H1 (cell line): ENCODE measurements at regions not wholly inside any gene's neighbourhood (a gene's known extent, or its start where the extent isn't known, plus 50 kb on each side); places are given as distances from the start of the nearest gene placed in this dataset.
A peak's percentile ranks its signal among the peaks of the same experiment; 100 is the strongest.

Source experiments
- CTCF ChIA-PET: fragments of 300-600 bp; sonication (Branson Sonifier 250); formaldehyde crosslinking; loops from one replicate; lab custom pipeline; 2021; ENCODE audit not compliant: partially characterized antibody; lab: Charles Lee
- POLR2A ChIA-PET: fragments of 300-600 bp; sonication (Branson Sonifier 250); formaldehyde crosslinking; loops from one replicate; lab custom pipeline; 2021; ENCODE audit warnings: inconsistent platforms; ENCODE audit not compliant: partially characterized antibody; lab: Charles Lee
- DNase-seq, 2 experiments: peaks; one replicate each; pipeline versions ENCODE4 v3.0.0 to v3.0.0-alpha.2; 2010 to 2022; ENCODE audit warnings: low spot score in 2 of 2, low read depth in 1 of 2, mixed read lengths in 1 of 2
- FAIRE-seq: peaks from 2 replicates; lab custom pipeline; 2011; peaks lifted over from hg19 to GRCh38; lab: Jason Lieb, UNC
- H2AFZ ChIP-seq: 2 replicates; pipeline ENCODE4 v1.8.1; 2012; ENCODE audit warnings: low read length, inconsistent platforms
- H2AK5ac ChIP-seq: 2 replicates; pipeline ENCODE4 v1.6.1; 2013; ENCODE audit warnings: low read depth, low read length
- H2BK120ac ChIP-seq: replicated peaks from 2 replicates; pipeline ENCODE3; 2013; ENCODE audit warnings: low read depth, low read length, inconsistent platforms
- H2BK12ac ChIP-seq: 2 replicates; pipeline ENCODE4 v1.6.1; 2013; ENCODE audit warnings: low read depth, low read length
- H2BK15ac ChIP-seq: 2 replicates; pipeline ENCODE4 v1.6.1; 2013; ENCODE audit warnings: low read length
- H2BK20ac ChIP-seq: 2 replicates; pipeline ENCODE4 v1.6.1; 2013; ENCODE audit warnings: low read length
- H2BK5ac ChIP-seq: 2 replicates; pipeline ENCODE4 v1.6.1; 2013; ENCODE audit warnings: low read depth, low read length
- H3K14ac ChIP-seq: 2 replicates; pipeline ENCODE4 v1.6.1; 2013; ENCODE audit warnings: inconsistent platforms; ENCODE audit not compliant: insufficient read length
- H3K18ac ChIP-seq: 2 replicates; pipeline ENCODE4 v1.6.1; 2013; ENCODE audit warnings: low read length; ENCODE audit errors: extremely low read depth
- H3K23ac ChIP-seq: 2 replicates; pipeline ENCODE4 v1.6.1; 2013; ENCODE audit warnings: inconsistent platforms; ENCODE audit not compliant: insufficient read length
- H3K23me2 ChIP-seq: 2 replicates; pipeline ENCODE4 v1.6.1; 2013; ENCODE audit warnings: low read depth, low read length
- H3K27ac ChIP-seq: 2 replicates; pipeline ENCODE4 v1.6.1; 2011; ENCODE audit warnings: low read depth, low read length, inconsistent platforms
- H3K27me3 ChIP-seq, 4 experiments: replicated peaks in 1 of 4; 1 replicate in 1 of 4; 2 replicates in 3 of 4; pipeline versions ENCODE4 v1.6.1 to v1.8.1; 2011 to 2013; ENCODE audit warnings: low read length in 3 of 4, mild to moderate bottlenecking in 3 of 4, inconsistent platforms in 2 of 4, mixed read lengths in 2 of 4, moderate library complexity in 1 of 4; ENCODE audit not compliant: control insufficient read depth in 3 of 4, insufficient read depth in 3 of 4; ENCODE audit errors: extremely low read depth in 1 of 4
- H3K36me3 ChIP-seq, 4 experiments: 2 replicates each; pipeline versions ENCODE4 v1.6.1 to v1.8.1; 2011 to 2013; ENCODE audit warnings: mild to moderate bottlenecking in 4 of 4, low read length in 3 of 4, moderate library complexity in 2 of 4, control low read depth in 1 of 4, inconsistent platforms in 1 of 4; ENCODE audit not compliant: insufficient read depth in 4 of 4, control insufficient read depth in 2 of 4
- H3K4ac ChIP-seq: replicated peaks from 2 replicates; pipeline ENCODE3; 2013; ENCODE audit warnings: low read length, low read depth, mixed read lengths, inconsistent platforms; ENCODE audit not compliant: insufficient read length
- H3K4me1 ChIP-seq, 4 experiments: replicated peaks in 1 of 4; 1 replicate in 1 of 4; 2 replicates in 3 of 4; pipeline versions ENCODE4 v1.6.1 to v1.8.1; 2011 to 2013; ENCODE audit warnings: low read length in 3 of 4, inconsistent platforms in 2 of 4, mixed read lengths in 1 of 4; ENCODE audit not compliant: insufficient read depth in 4 of 4, control insufficient read depth in 3 of 4
- H3K4me2 ChIP-seq, 2 experiments: 2 replicates each; pipeline versions ENCODE4 v1.6.1 to v1.8.1; 2011 to 2013; ENCODE audit warnings: low read depth in 2 of 2, low read length in 2 of 2, control low read depth in 1 of 2, inconsistent platforms in 1 of 2, mild to moderate bottlenecking in 1 of 2; ENCODE audit not compliant: insufficient read depth in 1 of 2
- H3K4me3 ChIP-seq, 4 experiments: fragments of 200-600, 300-600 bp in 1 of 4; sonication (generic), shearing (Covaris generic), sonication (Bioruptor Twin) in 1 of 4; 2 replicates each; pipeline versions ENCODE4 v1.5.1 to v1.8.1; 2011 to 2016; ENCODE audit warnings: low read length in 4 of 4, low read depth in 3 of 4, control low read depth in 2 of 4, inconsistent platforms in 2 of 4, mild to moderate bottlenecking in 2 of 4, mixed read lengths in 1 of 4, moderate library complexity in 1 of 4; ENCODE audit not compliant: insufficient read depth in 2 of 4; ENCODE audit errors: extremely low read depth in 1 of 4
- H3K56ac ChIP-seq: replicated peaks from 2 replicates; pipeline ENCODE3; 2013; ENCODE audit warnings: low read depth, mild to moderate bottlenecking, mixed read lengths, low read length, inconsistent platforms; ENCODE audit not compliant: insufficient read length
- H3K79me1 ChIP-seq: 2 replicates; pipeline ENCODE4 v1.6.1; 2013; ENCODE audit warnings: low read depth, low read length, control low read depth
- H3K79me2 ChIP-seq, 2 experiments: 2 replicates each; pipeline versions ENCODE4 v1.6.1 to v1.8.1; 2012 to 2013; ENCODE audit warnings: low read length in 2 of 2, mild to moderate bottlenecking in 2 of 2, inconsistent platforms in 1 of 2; ENCODE audit not compliant: insufficient read depth in 2 of 2, control insufficient read depth in 1 of 2
- H3K9ac ChIP-seq, 4 experiments: replicated peaks in 1 of 4; 1 replicate in 1 of 4; 2 replicates in 3 of 4; pipeline versions ENCODE4 v1.6.1 to v1.8.1; 2011 to 2013; ENCODE audit warnings: low read depth in 3 of 4, low read length in 3 of 4, control low read depth in 2 of 4, mild to moderate bottlenecking in 2 of 4, moderate library complexity in 2 of 4, inconsistent platforms in 1 of 4; ENCODE audit errors: extremely low read depth in 1 of 4
- H3K9me3 ChIP-seq, 2 experiments: 2 replicates each; pipeline versions ENCODE4 v1.6.1 to v1.8.1; 2012 to 2013; ENCODE audit warnings: mild to moderate bottlenecking in 2 of 2, moderate library complexity in 2 of 2, control low read depth in 1 of 2, inconsistent platforms in 1 of 2, low read depth in 1 of 2, low read length in 1 of 2, mixed read lengths in 1 of 2; ENCODE audit not compliant: insufficient read depth in 2 of 2
- H4K20me1 ChIP-seq, 2 experiments: replicated peaks in 1 of 2; 2 replicates each; pipeline versions ENCODE3 to v1.8.1; 2011 to 2013; ENCODE audit warnings: inconsistent platforms in 2 of 2, low read length in 2 of 2, mild to moderate bottlenecking in 1 of 2; ENCODE audit not compliant: insufficient read depth in 2 of 2, control insufficient read depth in 1 of 2
- H4K5ac ChIP-seq: 2 replicates; pipeline ENCODE4 v1.6.1; 2013; ENCODE audit warnings: low read length, low read depth, mixed read lengths, inconsistent platforms; ENCODE audit not compliant: insufficient read length
- H4K8ac ChIP-seq: 2 replicates; pipeline ENCODE4 v1.8.0; 2013; ENCODE audit warnings: mild to moderate bottlenecking, moderate library complexity, low read length, inconsistent platforms; ENCODE audit not compliant: insufficient read depth; ENCODE audit errors: extremely low read depth
- H4K91ac ChIP-seq: replicated peaks from 2 replicates; pipeline ENCODE3; 2013; ENCODE audit warnings: low read length, mixed read lengths, inconsistent platforms; ENCODE audit not compliant: insufficient read length
- KDM1A ChIP-seq: fragments of 200-600, 300-600 bp; sonication (generic); IDR thresholded peaks from 2 replicates; pipeline ENCODE4 v1.7.1; 2016; ENCODE audit warnings: mild to moderate bottlenecking, low read length, borderline replicate concordance
- KDM5A ChIP-seq: fragments of 200-600 bp; IDR thresholded peaks from 2 replicates; pipeline ENCODE4 v1.7.1; 2012; ENCODE audit warnings: mild to moderate bottlenecking, low read length, inconsistent platforms, mixed read lengths
- whole genome bisulfite sequencing, 2 experiments: shearing (Covaris generic) in 1 of 2; methylation state at CpG; one replicate each; pipeline versions ENCODE4 v1.1.6 to v1.1.7; 2013 to 2015; ENCODE audit warnings: low lambda C conversion rate in 2 of 2, mixed read lengths in 2 of 2, inconsistent platforms in 1 of 2, low coverage in 1 of 2, missing lambda C conversion rate in 1 of 2; ENCODE audit not compliant: insufficient replicate concordance in 2 of 2, insufficient coverage in 1 of 2, insufficient read length in 1 of 2; ENCODE audit errors: extremely low coverage in 1 of 2, missing lambda C conversion rate in 1 of 2; 5-methylcytosine and 5-hydroxymethylcytosine counted together

DNA sequence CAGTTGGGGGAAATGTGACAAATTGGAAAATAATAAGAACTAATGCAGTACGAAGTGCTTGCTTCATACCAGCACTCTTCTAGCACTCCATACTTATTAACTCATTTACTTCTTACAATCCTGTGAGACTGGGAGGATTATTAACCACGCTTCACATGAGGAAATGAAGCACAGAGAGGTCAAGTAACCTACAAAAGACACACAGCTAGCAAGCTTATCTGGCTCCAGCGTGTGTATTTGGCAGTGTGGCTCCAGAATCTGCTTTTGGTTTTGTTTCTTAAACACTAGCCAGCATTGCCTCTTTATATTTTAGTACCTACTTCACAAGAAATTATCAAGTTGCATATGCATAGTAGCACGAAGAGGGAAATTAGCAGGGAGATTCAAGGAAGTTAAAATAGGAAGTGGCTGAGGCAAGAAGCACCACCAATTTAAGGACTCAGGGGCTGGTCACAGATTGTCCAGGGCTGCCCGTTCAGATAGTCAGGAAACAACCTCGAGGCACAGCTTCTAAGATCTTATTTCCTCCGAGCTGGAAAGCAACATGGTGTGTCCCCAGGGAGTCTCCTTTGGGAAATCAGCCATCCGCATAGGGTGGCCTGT lies 302.7 kb upstream of the PRDM1 start:
- H3K4me2 ChIP-seq: no peak overlapping the region
- H4K20me1 ChIP-seq: no peaks in the 10 kb centered on the region
- no peaks in the 10 kb centered on the region for H3K79me2 ChIP-seq
- WGBS, 2 experiments: 86% methylated on average over 8 of the region's 8 CpGs; no CpG with 5 or more reads in 1 of the 2 experiments
- H2BK5ac ChIP-seq: no peak overlapping the region
- no peaks in the 10 kb centered on the region for H3K4me1 ChIP-seq
- H2BK20ac ChIP-seq: no peak overlapping the region
- no peak overlapping the region for H3K56ac ChIP-seq
- H3K23ac ChIP-seq: no peak overlapping the region
- H2AK5ac ChIP-seq: no peak overlapping the region
- H3K79me1 ChIP-seq: no peaks in the 10 kb centered on the region
- CTCF ChIA-PET: interaction anchor here (1.3 kb wide), 1 partner anchor 45 kb away, joined by 3 read pairs; no protein-coding TSS in a partner anchor
- no peak overlapping the region for H3K27ac ChIP-seq
- H3K4me3 ChIP-seq: no peak overlapping the region
- no peak for FAIRE-seq
- H3K9ac ChIP-seq: no peak overlapping the region
- POLR2A ChIA-PET: no interaction called here
- no peak overlapping the region for H2BK120ac ChIP-seq
- no peak overlapping the region for H3K4ac ChIP-seq
- no peak overlapping the region for H4K5ac ChIP-seq
- H4K8ac ChIP-seq: no peak overlapping the region
- H2BK12ac ChIP-seq: no peak overlapping the region
- TF ChIP-seq KDM5A: no peak
- peak; percentile 65; the same call in 1 of the 2 replicates for TF ChIP-seq KDM1A
- no peak overlapping the region for H2BK15ac ChIP-seq
- H3K36me3 ChIP-seq: no peaks in the 10 kb centered on the region
- H3K14ac ChIP-seq: no peak overlapping the region
- H4K91ac ChIP-seq: no peak overlapping the region
- DNase-seq: no peak
- no peaks in the 10 kb centered on the region for H3K9me3 ChIP-seq
- no peak overlapping the region for H3K18ac ChIP-seq
- H2AFZ ChIP-seq: no peak overlapping the region
- H3K23me2 ChIP-seq: no peaks in the 10 kb centered on the region
- H3K27me3 ChIP-seq: no peaks in the 10 kb centered on the region
